H1 (cell line): ENCODE measurements at regions not wholly inside any gene's neighbourhood (a gene's known extent, or its start where the extent isn't known, plus 50 kb on each side); places are given as distances from the start of the nearest gene placed in this dataset.

ENCODE experiments used
- CTCF ChIA-PET: fragments of 300-600 bp; sonication (Branson Sonifier 250); formaldehyde crosslinking; loops from one replicate; lab custom pipeline; 2021; ENCODE audit not compliant: partially characterized antibody; lab: Charles Lee
- POLR2A ChIA-PET: fragments of 300-600 bp; sonication (Branson Sonifier 250); formaldehyde crosslinking; loops from one replicate; lab custom pipeline; 2021; ENCODE audit warnings: inconsistent platforms; ENCODE audit not compliant: partially characterized antibody; lab: Charles Lee
- DNase-seq, 2 experiments: peaks; one replicate each; pipeline versions ENCODE4 v3.0.0 to v3.0.0-alpha.2; 2010 to 2022; ENCODE audit warnings: low spot score in 2 of 2, low read depth in 1 of 2, mixed read lengths in 1 of 2
- FAIRE-seq: peaks from 2 replicates; lab custom pipeline; 2011; peaks lifted over from hg19 to GRCh38; lab: Jason Lieb, UNC
- H2AFZ ChIP-seq: 2 replicates; pipeline ENCODE4 v1.8.1; 2012; ENCODE audit warnings: low read length, inconsistent platforms
- H2AK5ac ChIP-seq: 2 replicates; pipeline ENCODE4 v1.6.1; 2013; ENCODE audit warnings: low read depth, low read length
- H2BK120ac ChIP-seq: replicated peaks from 2 replicates; pipeline ENCODE3; 2013; ENCODE audit warnings: low read depth, low read length, inconsistent platforms
- H2BK12ac ChIP-seq: 2 replicates; pipeline ENCODE4 v1.6.1; 2013; ENCODE audit warnings: low read depth, low read length
- H2BK15ac ChIP-seq: 2 replicates; pipeline ENCODE4 v1.6.1; 2013; ENCODE audit warnings: low read length
- H2BK20ac ChIP-seq: 2 replicates; pipeline ENCODE4 v1.6.1; 2013; ENCODE audit warnings: low read length
- H2BK5ac ChIP-seq: 2 replicates; pipeline ENCODE4 v1.6.1; 2013; ENCODE audit warnings: low read depth, low read length
- H3K14ac ChIP-seq: 2 replicates; pipeline ENCODE4 v1.6.1; 2013; ENCODE audit warnings: inconsistent platforms; ENCODE audit not compliant: insufficient read length
- H3K18ac ChIP-seq: 2 replicates; pipeline ENCODE4 v1.6.1; 2013; ENCODE audit warnings: low read length; ENCODE audit errors: extremely low read depth
- H3K23ac ChIP-seq: 2 replicates; pipeline ENCODE4 v1.6.1; 2013; ENCODE audit warnings: inconsistent platforms; ENCODE audit not compliant: insufficient read length
- H3K23me2 ChIP-seq: 2 replicates; pipeline ENCODE4 v1.6.1; 2013; ENCODE audit warnings: low read depth, low read length
- H3K27ac ChIP-seq: 2 replicates; pipeline ENCODE4 v1.6.1; 2011; ENCODE audit warnings: low read depth, low read length, inconsistent platforms
- H3K27me3 ChIP-seq, 4 experiments: replicated peaks in 1 of 4; 1 replicate in 1 of 4; 2 replicates in 3 of 4; pipeline versions ENCODE4 v1.6.1 to v1.8.1; 2011 to 2013; ENCODE audit warnings: low read length in 3 of 4, mild to moderate bottlenecking in 3 of 4, inconsistent platforms in 2 of 4, mixed read lengths in 2 of 4, moderate library complexity in 1 of 4; ENCODE audit not compliant: control insufficient read depth in 3 of 4, insufficient read depth in 3 of 4; ENCODE audit errors: extremely low read depth in 1 of 4
- H3K36me3 ChIP-seq, 4 experiments: 2 replicates each; pipeline versions ENCODE4 v1.6.1 to v1.8.1; 2011 to 2013; ENCODE audit warnings: mild to moderate bottlenecking in 4 of 4, low read length in 3 of 4, moderate library complexity in 2 of 4, control low read depth in 1 of 4, inconsistent platforms in 1 of 4; ENCODE audit not compliant: insufficient read depth in 4 of 4, control insufficient read depth in 2 of 4
- H3K4ac ChIP-seq: replicated peaks from 2 replicates; pipeline ENCODE3; 2013; ENCODE audit warnings: low read length, low read depth, mixed read lengths, inconsistent platforms; ENCODE audit not compliant: insufficient read length
- H3K4me1 ChIP-seq, 4 experiments: replicated peaks in 1 of 4; 1 replicate in 1 of 4; 2 replicates in 3 of 4; pipeline versions ENCODE4 v1.6.1 to v1.8.1; 2011 to 2013; ENCODE audit warnings: low read length in 3 of 4, inconsistent platforms in 2 of 4, mixed read lengths in 1 of 4; ENCODE audit not compliant: insufficient read depth in 4 of 4, control insufficient read depth in 3 of 4
- H3K4me2 ChIP-seq, 2 experiments: 2 replicates each; pipeline versions ENCODE4 v1.6.1 to v1.8.1; 2011 to 2013; ENCODE audit warnings: low read depth in 2 of 2, low read length in 2 of 2, control low read depth in 1 of 2, inconsistent platforms in 1 of 2, mild to moderate bottlenecking in 1 of 2; ENCODE audit not compliant: insufficient read depth in 1 of 2
- H3K4me3 ChIP-seq, 4 experiments: fragments of 200-600, 300-600 bp in 1 of 4; sonication (generic), shearing (Covaris generic), sonication (Bioruptor Twin) in 1 of 4; 2 replicates each; pipeline versions ENCODE4 v1.5.1 to v1.8.1; 2011 to 2016; ENCODE audit warnings: low read length in 4 of 4, low read depth in 3 of 4, control low read depth in 2 of 4, inconsistent platforms in 2 of 4, mild to moderate bottlenecking in 2 of 4, mixed read lengths in 1 of 4, moderate library complexity in 1 of 4; ENCODE audit not compliant: insufficient read depth in 2 of 4; ENCODE audit errors: extremely low read depth in 1 of 4
- H3K56ac ChIP-seq: replicated peaks from 2 replicates; pipeline ENCODE3; 2013; ENCODE audit warnings: low read depth, mild to moderate bottlenecking, mixed read lengths, low read length, inconsistent platforms; ENCODE audit not compliant: insufficient read length
- H3K79me1 ChIP-seq: 2 replicates; pipeline ENCODE4 v1.6.1; 2013; ENCODE audit warnings: low read depth, low read length, control low read depth
- H3K79me2 ChIP-seq, 2 experiments: 2 replicates each; pipeline versions ENCODE4 v1.6.1 to v1.8.1; 2012 to 2013; ENCODE audit warnings: low read length in 2 of 2, mild to moderate bottlenecking in 2 of 2, inconsistent platforms in 1 of 2; ENCODE audit not compliant: insufficient read depth in 2 of 2, control insufficient read depth in 1 of 2
- H3K9ac ChIP-seq, 4 experiments: replicated peaks in 1 of 4; 1 replicate in 1 of 4; 2 replicates in 3 of 4; pipeline versions ENCODE4 v1.6.1 to v1.8.1; 2011 to 2013; ENCODE audit warnings: low read depth in 3 of 4, low read length in 3 of 4, control low read depth in 2 of 4, mild to moderate bottlenecking in 2 of 4, moderate library complexity in 2 of 4, inconsistent platforms in 1 of 4; ENCODE audit errors: extremely low read depth in 1 of 4
- H3K9me3 ChIP-seq, 2 experiments: 2 replicates each; pipeline versions ENCODE4 v1.6.1 to v1.8.1; 2012 to 2013; ENCODE audit warnings: mild to moderate bottlenecking in 2 of 2, moderate library complexity in 2 of 2, control low read depth in 1 of 2, inconsistent platforms in 1 of 2, low read depth in 1 of 2, low read length in 1 of 2, mixed read lengths in 1 of 2; ENCODE audit not compliant: insufficient read depth in 2 of 2
- H4K20me1 ChIP-seq, 2 experiments: replicated peaks in 1 of 2; 2 replicates each; pipeline versions ENCODE3 to v1.8.1; 2011 to 2013; ENCODE audit warnings: inconsistent platforms in 2 of 2, low read length in 2 of 2, mild to moderate bottlenecking in 1 of 2; ENCODE audit not compliant: insufficient read depth in 2 of 2, control insufficient read depth in 1 of 2
- H4K5ac ChIP-seq: 2 replicates; pipeline ENCODE4 v1.6.1; 2013; ENCODE audit warnings: low read length, low read depth, mixed read lengths, inconsistent platforms; ENCODE audit not compliant: insufficient read length
- H4K8ac ChIP-seq: 2 replicates; pipeline ENCODE4 v1.8.0; 2013; ENCODE audit warnings: mild to moderate bottlenecking, moderate library complexity, low read length, inconsistent platforms; ENCODE audit not compliant: insufficient read depth; ENCODE audit errors: extremely low read depth
- H4K91ac ChIP-seq: replicated peaks from 2 replicates; pipeline ENCODE3; 2013; ENCODE audit warnings: low read length, mixed read lengths, inconsistent platforms; ENCODE audit not compliant: insufficient read length
- EP300 ChIP-seq, 2 experiments: IDR thresholded peaks; 1 replicate in 1 of 2; 2 replicates in 1 of 2; pipeline ENCODE4 v1.6.1; 2011 to 2012; ENCODE audit warnings: low read depth in 2 of 2, low read length in 2 of 2, mild to moderate bottlenecking in 2 of 2, borderline replicate concordance in 1 of 2, inconsistent platforms in 1 of 2, moderate library complexity in 1 of 2
- RXRA ChIP-seq: IDR thresholded peaks from 2 replicates; pipeline ENCODE4 v1.6.1; 2011; ENCODE audit warnings: low read depth, mild to moderate bottlenecking, low read length, moderate library complexity; ENCODE audit not compliant: insufficient read depth
- WGBS, 2 experiments: shearing (Covaris generic) in 1 of 2; methylation state at CpG; one replicate each; pipeline versions ENCODE4 v1.1.6 to v1.1.7; 2013 to 2015; ENCODE audit warnings: low lambda C conversion rate in 2 of 2, mixed read lengths in 2 of 2, inconsistent platforms in 1 of 2, low coverage in 1 of 2, missing lambda C conversion rate in 1 of 2; ENCODE audit not compliant: insufficient replicate concordance in 2 of 2, insufficient coverage in 1 of 2, insufficient read length in 1 of 2; ENCODE audit errors: extremely low coverage in 1 of 2, missing lambda C conversion rate in 1 of 2; 5-methylcytosine and 5-hydroxymethylcytosine counted together
- TF ChIP-seq, protein P1 (sequence below): IDR thresholded peaks from 2 replicates; pipeline ENCODE4 v1.6.1; 2011; ENCODE audit warnings: low read length, improper control_type of control experiment

DNA sequence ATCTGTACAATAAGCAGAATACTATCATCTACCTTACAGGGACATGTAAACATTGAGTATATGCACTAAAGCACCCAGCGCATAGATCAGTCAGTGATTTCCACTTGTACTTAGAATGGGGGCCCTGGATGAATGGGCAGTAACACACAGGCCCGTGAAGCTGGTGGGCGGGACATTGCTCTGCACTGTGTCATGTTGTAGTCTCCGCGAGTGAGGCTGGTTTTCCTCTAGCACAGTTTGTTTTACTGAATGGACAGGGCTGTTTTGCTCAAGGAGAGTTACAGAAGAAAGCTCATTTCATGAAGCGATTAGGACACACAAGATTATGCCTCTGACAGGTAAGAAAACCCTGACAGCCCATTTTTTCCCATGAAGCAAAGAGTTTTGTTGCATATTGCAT lies 86.4 kb upstream of the SOX21 start:
- Histone ChIP-seq H3K9me3 (no peaks in the 10 kb centered on the region), H3K14ac (no peak overlapping the region), H3K4ac (no peak overlapping the region), H2BK5ac (no peak overlapping the region), H3K4me3 (no peak overlapping the region), H3K4me2 (no peak overlapping the region), H2BK12ac (no peak overlapping the region), H3K27me3 (no peaks in the 10 kb centered on the region), H2AK5ac (no peak overlapping the region), H3K23me2 (no peaks in the 10 kb centered on the region), H2BK20ac (no peak overlapping the region), H3K9ac (no peak overlapping the region), H4K20me1 (no peaks in the 10 kb centered on the region), H4K5ac (no peak overlapping the region), H3K79me1 (no peaks in the 10 kb centered on the region), H3K36me3 (no peaks in the 10 kb centered on the region), H3K27ac (no peak overlapping the region), H4K8ac (no peak overlapping the region), H2BK15ac (no peak overlapping the region), H4K91ac (no peak overlapping the region), H3K79me2 (no peaks in the 10 kb centered on the region), H3K23ac (no peak overlapping the region), H2AFZ (peak overlapping the region; percentile 63; the same call in 1 of the 2 replicates), H3K4me1 (no peaks in the 10 kb centered on the region), H3K56ac (no peak overlapping the region), H2BK120ac (no peak overlapping the region), H3K18ac (no peak overlapping the region)
- CTCF ChIA-PET: interaction anchor here (1.2 to 1.3 kb wide), 2 partner anchors 109 to 151 kb away, joined by 3 read pairs; no protein-coding TSS in a partner anchor
- DNase-seq (no peak), FAIRE-seq (no peak)
- POLR2A ChIA-PET: no interaction called here
- TF ChIP-seq EP300 (IDR thresholded peaks at IDR 0.05; ENCODE audit: borderline replicate concordance in 1 of 2, low read depth in 2 of 2, low read length in 2 of 2) (no peak), RXRA (no peak)
- TF ChIP-seq, protein P1, sequence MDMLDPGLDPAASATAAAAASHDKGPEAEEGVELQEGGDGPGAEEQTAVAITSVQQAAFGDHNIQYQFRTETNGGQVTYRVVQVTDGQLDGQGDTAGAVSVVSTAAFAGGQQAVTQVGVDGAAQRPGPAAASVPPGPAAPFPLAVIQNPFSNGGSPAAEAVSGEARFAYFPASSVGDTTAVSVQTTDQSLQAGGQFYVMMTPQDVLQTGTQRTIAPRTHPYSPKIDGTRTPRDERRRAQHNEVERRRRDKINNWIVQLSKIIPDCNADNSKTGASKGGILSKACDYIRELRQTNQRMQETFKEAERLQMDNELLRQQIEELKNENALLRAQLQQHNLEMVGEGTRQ: no peak
- WGBS, 2 experiments: 85% methylated on average over 6 of the region's 6 CpGs; no CpG with 5 or more reads in 1 of the 2 experiments
